Heart left ventricle (tissue), 16 donors: ENCODE measurements at regions not wholly inside any gene's neighbourhood (a gene's known extent, or its start where the extent isn't known, plus 50 kb on each side); places are given as distances from the start of the nearest gene placed in this dataset.

Experiments
- ATAC-seq, 4 donors: fragments of 200-7000 bp; cut with Tn5 transposase; one replicate each; pipeline ENCODE4 v1.9.1; 2020 to 2022; ENCODE audit warnings: moderate library complexity in 4 of 4, mild to moderate bottlenecking in 3 of 4, moderate number of reproducible peaks in 1 of 4
- DNase-seq, 5 donors: peaks; one replicate each; pipeline ENCODE4 v3.0.0-alpha.2; 2020
- H3K27ac ChIP-seq, 12 donors: fragments of 200-600 bp; sonication (generic) in 4 of 12; one replicate each; pipeline versions ENCODE4 v1.5.0 to v1.8.0; 2016 to 2022; ENCODE audit warnings: mild to moderate bottlenecking in 2 of 12
- H3K27me3 ChIP-seq, 9 donors: fragments of 200-600 bp; sonication (generic) in 2 of 9; one replicate each; pipeline versions ENCODE4 v1.5.1 to v1.8.0; 2016 to 2022; ENCODE audit warnings: mild to moderate bottlenecking in 3 of 9
- H3K36me3 ChIP-seq, 9 donors: fragments of 200-600 bp; sonication (generic) in 2 of 9; one replicate each; pipeline versions ENCODE4 v1.5.0 to v1.8.0; 2018 to 2022; ENCODE audit warnings: mild to moderate bottlenecking in 2 of 9
- H3K4me1 ChIP-seq, 12 donors: fragments of 200-600 bp; sonication (generic) in 4 of 12; one replicate each; pipeline versions ENCODE4 v1.5.0 to v1.8.0; 2016 to 2022; ENCODE audit warnings: mild to moderate bottlenecking in 3 of 12
- H3K4me3 ChIP-seq, 12 donors: fragments of 200-600 bp; sonication (generic) in 4 of 12; one replicate each; pipeline versions ENCODE4 v1.5.0 to v1.8.0; 2017 to 2022; ENCODE audit warnings: mild to moderate bottlenecking in 9 of 12, moderate library complexity in 4 of 12
- H3K9me3 ChIP-seq, 12 donors: fragments of 200-600 bp; sonication (generic) in 4 of 12; one replicate each; pipeline versions ENCODE4 v1.5.0 to v1.8.0; 2016 to 2022; ENCODE audit warnings: mild to moderate bottlenecking in 1 of 12
- POLR2A ChIP-seq, 2 donors: fragments of 450-650 bp; IDR thresholded peaks; one replicate each; pipeline ENCODE4 v1.6.1; 2017; ENCODE audit warnings: antibody characterized with exemption in 2 of 2, mild to moderate bottlenecking in 2 of 2, moderate library complexity in 2 of 2
- WGBS, 4 donors: extraction: QIAGEN DNeasy Blood & Tissue Kit in 2 of 4; methylation state at CpG; one replicate each; pipeline versions ENCODE4 v1.1.5 to v1.1.7; 2013 to 2018; 5-methylcytosine and 5-hydroxymethylcytosine counted together
- intact Hi-C, 10 donors: fragments of 100-400 bp; cut with DNase I; formaldehyde crosslinking; loops; one replicate each; pipeline versions ENCODE4 v1.11.1 to v1.14.2; 2022
- TF ChIP-seq, protein P1 (sequence below), 12 donors: fragments of 200-600 bp; sonication (generic) in 4 of 12; IDR thresholded peaks; one replicate each; pipeline versions ENCODE4 v1.5.0 to v1.8.0; 2018 to 2022; ENCODE audit warnings: antibody characterized with exemption in 12 of 12, mild to moderate bottlenecking in 5 of 12
- donor health status: ischemic (EF 13 %, LVEDD 7.1; RV severe dilation, severe dysfunction).
- donor health status: healthy with polysubstance abuse.
- donor health status: DM: no; HTN: yes; CAD: no.
- donor health status: DM: no; HTN: no; CAD: no.
- donor health status: ischemic (EF 25% LVEDD 6.9; RV normal size, moderate dysfunction).
- donor health status: ischemic (EF 25% LVEDD 5.7; RV mildly dilated, moderate dysfunction).
- donor health status: healthy.
- donor health status: DM: yes; HTN: yes; CAD: no.
- donor health status: ischemic (EF 35%, LVEDD 5.7; RV mildly dilated, moderate dysfunction).
- donor health status: nonischemic (EF 11% LVEDD 7.7; RV severe dilation, severe dysfunction).
- donor health status: DM: yes; HTN: yes; CAD: no.
- donor health status: PGD.
- donor health status: ischemic (EF 29% LVEDD 5.4; RV normal size, mild dysfunction).
- donor health status: nonischemic (EF 23%, LVEDD 6.1; RV moderate dilation, normal function).

DNA sequence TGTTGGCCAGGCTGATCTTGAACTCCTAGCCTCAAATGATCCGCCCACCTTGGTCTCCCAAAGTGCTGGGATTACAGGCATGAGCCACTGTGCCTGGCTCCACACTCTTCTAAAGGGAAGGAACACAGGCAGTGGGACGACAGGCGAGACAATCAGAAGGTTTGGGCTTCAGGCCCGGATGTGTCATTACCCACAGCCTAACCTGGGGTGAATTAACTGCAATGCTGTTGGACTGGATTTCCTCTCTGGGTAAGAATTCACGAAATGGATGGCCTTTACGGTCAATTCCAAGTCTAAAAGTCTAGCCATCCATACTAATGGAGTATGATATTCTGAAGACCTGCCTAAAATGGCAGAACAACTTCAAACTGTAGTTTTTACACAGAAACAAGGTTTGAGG, 83.7 kb upstream of the CCDC28A start:
- no peak for ATAC-seq
- no peak for TF ChIP-seq POLR2A (IDR thresholded peaks at IDR 0.05)
- TF ChIP-seq, protein P1, sequence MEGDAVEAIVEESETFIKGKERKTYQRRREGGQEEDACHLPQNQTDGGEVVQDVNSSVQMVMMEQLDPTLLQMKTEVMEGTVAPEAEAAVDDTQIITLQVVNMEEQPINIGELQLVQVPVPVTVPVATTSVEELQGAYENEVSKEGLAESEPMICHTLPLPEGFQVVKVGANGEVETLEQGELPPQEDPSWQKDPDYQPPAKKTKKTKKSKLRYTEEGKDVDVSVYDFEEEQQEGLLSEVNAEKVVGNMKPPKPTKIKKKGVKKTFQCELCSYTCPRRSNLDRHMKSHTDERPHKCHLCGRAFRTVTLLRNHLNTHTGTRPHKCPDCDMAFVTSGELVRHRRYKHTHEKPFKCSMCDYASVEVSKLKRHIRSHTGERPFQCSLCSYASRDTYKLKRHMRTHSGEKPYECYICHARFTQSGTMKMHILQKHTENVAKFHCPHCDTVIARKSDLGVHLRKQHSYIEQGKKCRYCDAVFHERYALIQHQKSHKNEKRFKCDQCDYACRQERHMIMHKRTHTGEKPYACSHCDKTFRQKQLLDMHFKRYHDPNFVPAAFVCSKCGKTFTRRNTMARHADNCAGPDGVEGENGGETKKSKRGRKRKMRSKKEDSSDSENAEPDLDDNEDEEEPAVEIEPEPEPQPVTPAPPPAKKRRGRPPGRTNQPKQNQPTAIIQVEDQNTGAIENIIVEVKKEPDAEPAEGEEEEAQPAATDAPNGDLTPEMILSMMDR (IDR thresholded peaks at IDR 0.05) = no peak
- H3K27ac ChIP-seq = no peak overlapping the region
- DNase-seq = no peak
- no peaks in the 10 kb centered on the region for H3K36me3 ChIP-seq
- intact Hi-C loops = loop anchor here in 9 of 10 donors (5.0 to 10.0 kb wide), 5 partner anchors 72 to 285 kb away; partner anchors contain the start of gene HEBP2 (in 1 of the 9)
- WGBS, 4 donors = 82 to 88% (median 86%) methylated on average over 6 of the region's 6 CpGs
- H3K9me3 ChIP-seq = no peaks in the 10 kb centered on the region
- H3K4me1 ChIP-seq = peaks cover 0 to 19% (median 4%) of the 10 kb centered on the region in 12 donors
- no peaks in the 10 kb centered on the region for H3K27me3 ChIP-seq
- no peak overlapping the region for H3K4me3 ChIP-seq

DNA sequence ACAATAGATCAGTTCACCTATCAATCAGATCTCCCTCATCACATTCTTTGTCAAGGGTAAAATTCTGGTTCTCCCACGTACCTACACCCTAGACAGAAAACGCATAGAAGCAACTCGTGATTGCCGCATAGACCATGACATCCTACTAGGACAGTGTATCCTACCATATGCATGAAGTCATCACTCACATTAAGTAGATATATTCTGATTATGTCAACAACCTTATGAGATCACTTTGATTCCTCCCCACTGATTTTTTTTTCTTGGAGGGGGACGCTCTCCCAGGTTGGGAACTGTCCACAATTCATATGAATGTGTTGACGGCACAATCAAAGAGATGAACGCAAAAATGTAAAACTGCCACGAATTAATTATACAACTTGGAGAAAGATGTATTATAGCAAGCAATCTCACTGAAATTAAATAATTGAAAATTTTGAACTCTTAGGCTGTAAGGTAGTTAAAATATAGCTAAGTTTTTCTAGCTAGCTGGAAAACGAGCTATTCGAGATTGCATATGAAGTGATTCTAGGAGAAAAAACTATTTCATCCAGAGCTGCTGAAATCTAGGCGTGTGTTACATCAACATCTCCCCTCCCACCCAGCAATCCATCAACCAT, 82.5 kb upstream of the CCDC28A start:
- H3K27ac ChIP-seq = no peak overlapping the region
- H3K4me3 ChIP-seq = peak overlapping the region in 7 of 12 donors; percentile 57 to 91 (median 76)
- H3K27me3 ChIP-seq = no peaks in the 10 kb centered on the region
- no peak for TF ChIP-seq POLR2A (IDR thresholded peaks at IDR 0.05)
- TF ChIP-seq, protein P1 (IDR thresholded peaks at IDR 0.05) = no peak
- H3K9me3 ChIP-seq = no peaks in the 10 kb centered on the region
- no peaks in the 10 kb centered on the region for H3K36me3 ChIP-seq
- ATAC-seq (no peak), DNase-seq (no peak)
- peaks cover 0 to 19% (median 4%) of the 10 kb centered on the region in 12 donors for H3K4me1 ChIP-seq
- intact Hi-C loops = loop anchor here in 9 of 10 donors (5.0 to 10.0 kb wide), 5 partner anchors 71 to 286 kb away; partner anchors contain the start of gene HEBP2 (in 1 of the 9)
- 76 to 84% (median 78%) methylated on average over 11 of the region's 11 CpGs for WGBS, 4 donors

DNA sequence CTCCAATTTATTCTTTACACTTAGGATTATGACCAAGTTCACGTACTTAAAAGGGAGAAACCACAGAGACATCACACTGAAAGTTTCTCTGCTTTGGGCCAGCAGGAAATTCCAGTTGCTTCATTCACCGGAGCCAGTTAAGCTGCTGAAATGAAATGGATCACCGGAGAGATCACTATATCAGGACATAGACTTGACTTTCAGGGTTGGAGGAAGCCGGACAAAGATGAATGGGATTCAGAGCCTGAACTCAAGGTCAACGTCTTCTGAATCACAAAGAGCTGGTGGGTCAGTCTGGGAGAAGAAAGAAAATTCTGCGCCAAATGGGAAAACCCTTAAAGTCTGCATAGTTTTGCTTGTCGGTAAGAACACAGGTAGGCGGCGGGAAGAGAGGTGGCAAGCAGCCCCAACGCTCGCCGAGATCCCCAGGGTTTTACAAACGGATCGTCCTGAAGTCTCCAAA, 81.9 kb upstream of the CCDC28A start:
- no peaks in the 10 kb centered on the region for H3K9me3 ChIP-seq
- intact Hi-C loops = loop anchor here (2.0 to 10.0 kb wide), 8 partner anchors 71 to 287 kb away; partner anchors contain the start of gene HEBP2 (in 1 of the 10)
- no peak for DNase-seq
- H3K4me1 ChIP-seq = peaks cover 0 to 19% (median 4%) of the 10 kb centered on the region in 12 donors
- 8 to 15% (median 8%) methylated on average over 11 to 14 of the region's 14 CpGs for WGBS, 4 donors
- H3K27ac ChIP-seq = peak overlapping the region in 8 of 12 donors; percentile 33 to 82 (median 70)
- H3K4me3 ChIP-seq = peak overlapping the region; percentile 36 to 91 (median 72)
- ATAC-seq = peak in 1 of 4 donors; percentile 5
- TF ChIP-seq POLR2A (IDR thresholded peaks at IDR 0.05) = no peak
- TF ChIP-seq, protein P1 (IDR thresholded peaks at IDR 0.05) = no peak
- H3K36me3 ChIP-seq = no peaks in the 10 kb centered on the region
- no peaks in the 10 kb centered on the region for H3K27me3 ChIP-seq
